HepG2 (cell line): ENCODE measurements at regions not wholly inside any gene's neighbourhood (a gene's known extent, or its start where the extent isn't known, plus 50 kb on each side); places are given as distances from the start of the nearest gene placed in this dataset.

Source experiments
- ARID5B ChIP-seq: IDR thresholded peaks from 2 replicates; pipeline ENCODE4 v1.4.0; 2020; ENCODE audit warnings: mild to moderate bottlenecking, missing genetic modification reagents
- ARNT ChIP-seq: fragments of 450-650 bp; IDR thresholded peaks from 2 replicates; pipeline ENCODE4 v1.6.1; 2017
- ATAD3A ChIP-seq: sonication (generic); formaldehyde crosslinking; IDR thresholded peaks from 2 replicates; pipeline ENCODE4 v1.4.0; 2020; ENCODE audit warnings: missing genetic modification reagents
- CCDC6 ChIP-seq: sonication (generic); formaldehyde crosslinking; IDR thresholded peaks from 2 replicates; pipeline ENCODE4 v1.8.1; 2022; ENCODE audit warnings: mild to moderate bottlenecking, missing genetic modification reagents, moderate library complexity
- ZKSCAN8 ChIP-seq: IDR thresholded peaks from 2 replicates; pipeline ENCODE4 v1.6.1; 2016; ENCODE audit warnings: borderline replicate concordance, missing genetic modification reagents, missing compliant biosample characterization
- ZNF343 ChIP-seq: sonication (generic); formaldehyde crosslinking; IDR thresholded peaks from 2 replicates; pipeline ENCODE4 v1.4.0; 2020; ENCODE audit warnings: mild to moderate bottlenecking, missing genetic modification reagents
- ZNF615 ChIP-seq: sonication (generic); formaldehyde crosslinking; IDR thresholded peaks from 2 replicates; pipeline ENCODE4 v1.5.0; 2020; ENCODE audit warnings: mild to moderate bottlenecking, missing genetic modification reagents, borderline replicate concordance
- ZNF646 ChIP-seq: sonication (generic); formaldehyde crosslinking; IDR thresholded peaks from 2 replicates; pipeline ENCODE4 v1.9.0; 2021; ENCODE audit warnings: mild to moderate bottlenecking, missing genetic modification reagents
- ZNF687 ChIP-seq: sonication (generic); formaldehyde crosslinking; IDR thresholded peaks from 2 replicates; pipeline ENCODE4 v1.5.1; 2020; ENCODE audit warnings: mild to moderate bottlenecking, missing genetic modification reagents, moderate library complexity
- ZNF713 ChIP-seq: sonication (generic); formaldehyde crosslinking; IDR thresholded peaks from 2 replicates; pipeline ENCODE4 v1.4.0; 2020; ENCODE audit warnings: mild to moderate bottlenecking, missing genetic modification reagents
- ZNF770 ChIP-seq: sonication (generic); formaldehyde crosslinking; IDR thresholded peaks from 2 replicates; pipeline ENCODE4 v1.5.0; 2020; ENCODE audit warnings: mild to moderate bottlenecking, missing genetic modification reagents
- ZSCAN31 ChIP-seq: sonication (generic); formaldehyde crosslinking; IDR thresholded peaks from 2 replicates; pipeline ENCODE4 v1.5.0; 2020; ENCODE audit warnings: low read depth, mild to moderate bottlenecking, missing genetic modification reagents

GRCh38 chr14:71339650-71340415 is 432.6 kb downstream of the PCNX1 start (continued):
- no peak for TF ChIP-seq ZNF646 (CRISPR knock-in tag)
- no peak for TF ChIP-seq ARNT
- TF ChIP-seq ZSCAN31 (CRISPR knock-in tag) = no peak
- TF ChIP-seq CCDC6 (CRISPR knock-in tag) = no peak
- TF ChIP-seq ATAD3A (CRISPR knock-in tag) = no peak
- TF ChIP-seq ZNF615 (CRISPR knock-in tag) = no peak
- no peak for TF ChIP-seq ZNF770 (CRISPR knock-in tag)
- no peak for TF ChIP-seq ZNF713 (CRISPR knock-in tag)
- TF ChIP-seq ZNF687 (CRISPR knock-in tag) = no peak
- TF ChIP-seq ARID5B (CRISPR knock-in tag) = peak; percentile 10; the same call in 1 of the 2 replicates
- no peak for TF ChIP-seq ZKSCAN8 (CRISPR knock-in tag)
- TF ChIP-seq ZNF343 (CRISPR knock-in tag) = no peak
